Fibroblast of lung (primary cell): ENCODE measurements at regions not wholly inside any gene's neighbourhood (a gene's known extent, or its start where the extent isn't known, plus 50 kb on each side); places are given as distances from the start of the nearest gene placed in this dataset.

Experiments
- DNase-seq, 2 donors: peaks; one replicate each; pipeline versions ENCODE4 v3.0.0 to v3.0.0-alpha.2; 2010; ENCODE audit warnings: low read depth in 2 of 2
- H2AFZ ChIP-seq: 2 replicates; pipeline ENCODE4 v1.5.1; 2012; ENCODE audit warnings: low read length, control low read depth, inconsistent platforms
- H3K27ac ChIP-seq: 2 replicates; pipeline ENCODE4 v1.5.1; 2011; ENCODE audit warnings: low read length, control low read depth; ENCODE audit not compliant: insufficient read depth
- H3K27me3 ChIP-seq: 2 replicates; pipeline ENCODE4 v1.5.1; 2011; ENCODE audit warnings: mild to moderate bottlenecking, low read length; ENCODE audit not compliant: control insufficient read depth, insufficient read depth
- H3K36me3 ChIP-seq: 2 replicates; pipeline ENCODE4 v1.5.1; 2011; ENCODE audit warnings: low read length; ENCODE audit not compliant: control insufficient read depth, insufficient read depth
- H3K4me1 ChIP-seq: 2 replicates; pipeline ENCODE4 v1.5.1; 2011; ENCODE audit warnings: low read length; ENCODE audit not compliant: control insufficient read depth, insufficient read depth; ENCODE audit errors: extremely low read depth
- H3K4me2 ChIP-seq: 2 replicates; pipeline ENCODE4 v1.5.1; 2011; ENCODE audit warnings: low read length, control low read depth; ENCODE audit not compliant: insufficient read depth; ENCODE audit errors: extremely low read depth
- H3K4me3 ChIP-seq, 4 experiments: fragments of 200-600 bp in 1 of 4; sonication (generic) in 1 of 4; replicated peaks in 1 of 4; 2 replicates each; pipeline ENCODE4 v1.5.1; 2011 to 2016; ENCODE audit warnings: low read length in 4 of 4, low read depth in 3 of 4, mild to moderate bottlenecking in 3 of 4, control low read depth in 2 of 4, inconsistent platforms in 1 of 4, mixed read lengths in 1 of 4; ENCODE audit not compliant: insufficient read depth in 1 of 4; ENCODE audit errors: control extremely low read depth in 1 of 4
- H3K79me2 ChIP-seq: 2 replicates; pipeline ENCODE4 v1.5.1; 2012; ENCODE audit warnings: mild to moderate bottlenecking, low read length, inconsistent platforms; ENCODE audit not compliant: control insufficient read depth, insufficient read depth
- H3K9ac ChIP-seq: 2 replicates; pipeline ENCODE4 v1.5.1; 2011; ENCODE audit warnings: mild to moderate bottlenecking, low read length, control low read depth; ENCODE audit not compliant: insufficient read depth
- H3K9me3 ChIP-seq: 2 replicates; pipeline ENCODE4 v1.5.1; 2012; ENCODE audit warnings: low read depth, low read length; ENCODE audit not compliant: control insufficient read depth, insufficient read depth
- H4K20me1 ChIP-seq: 2 replicates; pipeline ENCODE4 v1.5.1; 2011; ENCODE audit warnings: low read length; ENCODE audit not compliant: control insufficient read depth, insufficient read depth; ENCODE audit errors: extremely low read depth
- CTCF ChIP-seq, 2 donors: IDR thresholded peaks in 1 of 2; conservative IDR thresholded peaks in 1 of 2; 1 replicate in 1 of 2; 2 replicates in 1 of 2; pipeline ENCODE4 v1.5.1; 2011 to 2012; ENCODE audit warnings: low read length in 2 of 2, control low read depth in 1 of 2, inconsistent platforms in 1 of 2, low read depth in 1 of 2, mild to moderate bottlenecking in 1 of 2
- EZH2 ChIP-seq: IDR thresholded peaks from 2 replicates; pipeline ENCODE4 v1.5.1; 2012; ENCODE audit warnings: low read length, control low read depth, mild to moderate bottlenecking; ENCODE audit errors: missing control alignments

GRCh38 chr11:30165652-30166051 is 65.2 kb upstream of the FSHB start:
- no peaks in the 10 kb centered on the region for H3K79me2 ChIP-seq
- no peak overlapping the region for H2AFZ ChIP-seq
- TF ChIP-seq CTCF (conservative IDR thresholded peaks at IDR 0.05 in 1 of 2, IDR thresholded peaks at IDR 0.05 in 1 of 2; ENCODE audit: low read depth in 1 of 2, low read length in 2 of 2) (no peak), EZH2 (no peak)
- no peaks in the 10 kb centered on the region for H3K27me3 ChIP-seq
- no peaks in the 10 kb centered on the region for H3K4me1 ChIP-seq
- H3K4me3 ChIP-seq: no peak overlapping the region
- H3K27ac ChIP-seq: no peak overlapping the region
- no peaks in the 10 kb centered on the region for H4K20me1 ChIP-seq
- H3K4me2 ChIP-seq: no peak overlapping the region
- H3K9ac ChIP-seq: no peak overlapping the region
- no peaks in the 10 kb centered on the region for H3K9me3 ChIP-seq
- no peak for DNase-seq
- H3K36me3 ChIP-seq: no peaks in the 10 kb centered on the region

- no peak for DNase-seq
- Histone ChIP-seq H4K20me1 (no peaks in the 10 kb centered on the region), H3K36me3 (no peaks in the 10 kb centered on the region), H2AFZ (no peak overlapping the region), H3K4me3 (no peak overlapping the region), H3K27ac (no peak overlapping the region), H3K4me1 (no peaks in the 10 kb centered on the region), H3K27me3 (no peaks in the 10 kb centered on the region), H3K9me3 (no peaks in the 10 kb centered on the region), H3K4me2 (no peak overlapping the region), H3K79me2 (no peaks in the 10 kb centered on the region), H3K9ac (no peak overlapping the region)
- no peak for TF ChIP-seq CTCF (conservative IDR thresholded peaks at IDR 0.05 in 1 of 2, IDR thresholded peaks at IDR 0.05 in 1 of 2; ENCODE audit: low read depth in 1 of 2, low read length in 2 of 2)
- TF ChIP-seq EZH2: no peak
Measured at GRCh38 chr11:30171661-30172060, 59.2 kb upstream of the FSHB start.

- Histone ChIP-seq H3K27ac (no peak overlapping the region), H3K9me3 (no peaks in the 10 kb centered on the region), H4K20me1 (no peaks in the 10 kb centered on the region), H3K27me3 (no peaks in the 10 kb centered on the region), H3K9ac (no peak overlapping the region), H3K79me2 (no peaks in the 10 kb centered on the region), H2AFZ (no peak overlapping the region), H3K36me3 (no peaks in the 10 kb centered on the region), H3K4me3 (no peak overlapping the region), H3K4me1 (no peaks in the 10 kb centered on the region), H3K4me2 (no peak overlapping the region)
- no peak for DNase-seq
- TF ChIP-seq EZH2: no peak
- no peak for TF ChIP-seq CTCF (conservative IDR thresholded peaks at IDR 0.05 in 1 of 2, IDR thresholded peaks at IDR 0.05 in 1 of 2; ENCODE audit: low read depth in 1 of 2, low read length in 2 of 2)
Measured at GRCh38 chr11:30172158-30172557, 58.7 kb upstream of the FSHB start.
